AML-193 (cell line): ENCODE measurements at regions not wholly inside any gene's neighbourhood (a gene's known extent, or its start where the extent isn't known, plus 50 kb on each side); places are given as distances from the start of the nearest gene placed in this dataset.

Source experiments
- DNase-seq, 2 experiments: peaks; one replicate each; lab custom pipeline; 2025; lab: John Stamatoyannopoulos, UW

DNA sequence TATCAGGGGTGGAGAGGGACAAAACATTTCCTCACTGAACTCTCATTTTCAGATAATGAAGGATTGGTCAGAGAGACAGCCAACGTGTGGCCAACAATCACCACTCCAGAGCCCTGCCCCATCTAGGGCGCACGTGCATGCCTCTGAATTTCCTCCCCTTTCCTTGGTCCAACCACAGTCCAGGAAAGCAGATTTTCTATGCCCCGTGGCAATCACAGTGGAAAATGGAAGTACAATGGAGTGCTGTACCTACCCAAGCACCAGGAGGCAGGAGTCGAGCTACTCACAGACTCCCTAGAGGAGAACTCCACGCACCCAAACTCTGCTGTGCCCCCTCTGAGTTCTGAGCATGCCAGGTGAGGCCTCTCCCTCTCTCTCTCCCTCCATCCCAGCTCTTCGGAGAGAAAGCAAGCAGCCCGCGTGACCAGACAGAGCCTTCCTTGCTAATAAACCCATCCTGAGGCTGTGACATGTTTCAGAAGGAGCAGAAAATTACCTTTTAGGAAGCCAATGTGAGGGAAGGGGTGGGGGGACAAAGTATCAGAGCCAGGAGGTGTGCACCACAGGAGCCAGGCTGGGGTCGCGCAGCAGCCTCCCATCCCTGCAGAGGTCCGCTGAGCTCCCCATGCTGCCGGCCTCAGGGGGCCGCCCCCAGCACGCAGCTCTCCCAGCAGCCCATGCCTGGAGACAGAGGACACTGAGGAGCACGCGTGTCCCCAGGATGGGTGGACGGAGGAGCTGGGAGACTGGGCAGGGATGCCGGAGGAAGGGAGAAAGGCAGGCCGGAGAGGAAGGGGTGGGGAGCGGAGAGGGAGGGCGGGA, 73.4 kb downstream of the PITPNM2 start:
- DNase-seq: no peak

DNA sequence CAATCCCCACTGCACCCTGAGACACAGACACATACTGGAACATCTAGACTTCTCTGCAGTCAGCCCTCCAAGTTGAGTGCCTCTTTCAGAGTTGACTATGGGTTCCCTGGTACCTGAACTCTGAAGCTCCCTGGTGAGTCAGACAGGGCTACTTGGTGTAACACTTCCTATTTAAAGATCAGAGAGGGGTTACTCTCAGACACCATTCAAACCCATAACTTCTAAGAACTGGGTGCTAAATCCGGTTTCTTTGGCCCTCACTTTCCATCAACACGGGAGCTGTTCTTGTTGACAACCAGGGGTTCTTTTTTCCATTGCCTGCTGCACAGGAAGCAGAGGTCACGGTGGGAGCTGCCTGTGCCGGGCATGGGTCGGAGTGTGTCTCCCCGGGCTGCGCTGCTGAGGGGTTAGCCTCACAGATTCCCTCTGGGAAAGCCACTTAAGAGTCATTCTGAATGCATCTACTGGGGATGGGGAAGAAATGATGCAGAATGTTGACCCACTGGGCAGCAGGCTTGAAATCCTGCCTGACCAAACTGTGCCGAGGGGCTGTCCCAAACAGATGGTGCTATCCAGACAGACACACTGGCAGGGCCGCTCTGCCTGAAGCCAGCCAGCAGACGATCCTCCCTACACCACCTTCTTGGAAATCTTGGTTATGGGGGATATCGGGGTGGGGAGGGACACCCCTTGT, 74.1 kb downstream of the PITPNM2 start:
- no peak for DNase-seq

DNA sequence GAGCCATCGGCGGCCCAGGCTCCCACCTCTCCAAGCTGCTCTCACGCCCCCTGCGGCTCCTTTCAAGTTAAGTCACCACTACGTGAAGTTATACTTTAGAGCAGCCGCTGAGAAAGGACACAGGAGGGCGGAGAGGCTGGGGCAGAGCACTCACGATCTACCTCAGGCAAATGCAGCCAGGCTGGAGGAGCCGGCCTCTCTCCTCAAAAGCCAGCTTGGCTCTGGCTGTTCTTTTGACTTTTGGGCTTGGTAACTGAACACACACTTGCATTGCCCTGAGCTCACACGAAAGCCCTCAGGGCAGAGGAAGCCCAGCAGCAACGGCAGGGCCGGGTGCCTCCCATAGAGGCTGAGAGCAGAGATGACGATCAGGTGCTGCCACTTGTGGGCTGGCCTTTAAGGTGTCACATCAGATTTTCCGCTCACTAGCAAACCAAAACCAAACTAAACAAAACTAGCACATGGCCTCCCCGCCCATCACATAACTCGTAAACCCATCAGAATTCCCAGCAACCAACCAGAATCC, 75.2 kb downstream of the PITPNM2 start:
- no peak for DNase-seq

DNA sequence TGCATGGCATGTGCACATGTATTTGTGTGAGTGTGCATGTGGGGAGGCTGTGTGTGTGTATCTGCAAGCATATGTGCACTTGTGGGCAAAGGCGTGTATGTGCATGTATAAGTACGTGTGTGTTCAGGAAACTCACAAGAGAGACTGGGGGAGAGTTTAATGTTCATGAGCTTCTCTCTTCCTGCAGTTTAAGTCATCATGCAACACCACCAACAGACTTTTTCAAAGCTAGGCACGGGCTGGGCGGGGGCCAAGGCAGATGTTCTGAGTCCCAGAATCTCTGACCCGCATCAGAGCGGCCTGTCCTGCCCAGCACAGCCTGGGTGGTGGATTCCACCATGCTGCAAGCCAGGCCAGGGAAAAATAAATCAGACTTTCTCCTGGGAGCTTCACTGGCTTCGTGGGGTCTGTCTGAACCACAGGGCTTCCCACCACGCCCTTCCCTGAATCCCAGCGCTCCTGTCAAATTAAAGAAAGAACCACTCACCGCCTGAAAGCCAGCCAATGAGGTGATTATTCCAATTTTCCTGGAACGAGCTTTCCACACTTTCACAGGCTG, 75.7 kb downstream of the PITPNM2 start:
- DNase-seq: no peak

DNA sequence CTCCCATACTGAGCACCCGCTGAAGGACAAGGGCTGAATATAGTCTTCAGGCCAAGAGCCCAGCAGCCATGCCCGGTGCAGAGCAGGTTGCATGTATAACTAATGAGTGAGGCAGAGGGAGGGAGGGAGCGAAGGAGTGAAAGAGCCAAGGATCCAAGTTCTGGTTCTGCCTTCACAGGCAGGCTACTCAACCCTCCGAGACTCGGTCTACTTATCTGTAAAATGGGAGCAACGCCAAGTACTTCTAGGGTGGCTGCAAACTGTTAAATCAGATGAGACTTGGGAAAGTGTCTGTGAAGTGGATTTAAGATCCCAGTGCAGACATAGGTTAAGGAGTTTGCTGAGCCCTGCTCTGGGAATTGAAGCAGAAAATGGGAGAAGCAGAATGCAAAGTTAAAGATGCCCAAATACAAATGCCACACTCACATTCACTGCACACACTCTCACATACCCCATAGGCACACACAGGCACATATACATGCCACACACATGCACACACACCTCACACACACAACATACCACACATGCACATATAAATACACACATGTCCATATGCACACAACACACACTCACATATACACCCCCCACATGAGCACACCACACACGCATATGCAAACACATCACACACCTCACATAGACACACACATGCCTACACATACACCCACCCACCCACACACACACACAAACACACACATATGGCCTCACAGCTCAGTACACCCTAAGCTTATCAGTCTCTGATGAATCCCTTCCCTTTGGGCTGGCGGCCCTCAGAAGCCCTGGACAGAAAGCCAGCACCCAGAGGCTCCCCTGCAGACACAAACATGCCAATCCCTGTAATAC, 76.7 kb downstream of the PITPNM2 start:
- no peak for DNase-seq

DNA sequence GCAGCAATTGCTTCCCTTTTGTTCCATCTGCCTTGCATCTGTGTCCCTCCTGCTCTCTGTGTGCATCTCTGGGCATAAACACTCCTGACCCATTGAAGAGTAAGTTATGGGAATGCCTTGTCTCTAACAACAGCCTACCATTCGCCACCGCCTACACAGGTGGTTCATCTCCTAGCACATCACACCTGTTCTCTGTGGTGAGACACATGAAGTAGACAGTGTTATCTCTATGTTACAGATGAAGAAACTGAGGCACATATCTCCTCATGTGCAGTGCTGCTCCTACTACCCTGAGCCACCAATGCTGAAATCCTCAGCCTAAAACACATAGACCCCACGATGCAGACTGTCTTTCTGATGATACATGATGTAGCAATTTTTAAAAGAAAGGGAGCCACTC, 77.6 kb downstream of the PITPNM2 start:
- DNase-seq: no peak

DNA sequence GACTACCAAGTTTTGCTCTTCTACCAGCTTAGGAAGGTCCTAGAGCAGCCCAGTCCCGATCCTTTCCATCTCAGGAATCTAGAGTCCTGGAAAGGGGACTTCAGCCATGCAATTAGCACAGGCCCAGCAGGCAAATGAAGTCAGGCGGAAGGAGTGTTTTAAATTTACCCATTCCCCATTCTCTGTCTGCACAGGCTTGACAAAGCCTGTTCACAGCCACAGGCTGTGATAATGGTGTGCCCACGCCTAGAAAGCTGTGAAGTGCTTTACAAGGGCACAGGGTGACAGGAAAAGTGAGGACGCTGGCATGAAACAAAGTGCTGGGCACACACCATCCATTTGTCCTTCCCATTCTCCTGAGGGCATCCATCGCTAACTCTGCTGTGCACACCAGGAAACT, 79.0 kb downstream of the PITPNM2 start:
- DNase-seq: no peak

DNA sequence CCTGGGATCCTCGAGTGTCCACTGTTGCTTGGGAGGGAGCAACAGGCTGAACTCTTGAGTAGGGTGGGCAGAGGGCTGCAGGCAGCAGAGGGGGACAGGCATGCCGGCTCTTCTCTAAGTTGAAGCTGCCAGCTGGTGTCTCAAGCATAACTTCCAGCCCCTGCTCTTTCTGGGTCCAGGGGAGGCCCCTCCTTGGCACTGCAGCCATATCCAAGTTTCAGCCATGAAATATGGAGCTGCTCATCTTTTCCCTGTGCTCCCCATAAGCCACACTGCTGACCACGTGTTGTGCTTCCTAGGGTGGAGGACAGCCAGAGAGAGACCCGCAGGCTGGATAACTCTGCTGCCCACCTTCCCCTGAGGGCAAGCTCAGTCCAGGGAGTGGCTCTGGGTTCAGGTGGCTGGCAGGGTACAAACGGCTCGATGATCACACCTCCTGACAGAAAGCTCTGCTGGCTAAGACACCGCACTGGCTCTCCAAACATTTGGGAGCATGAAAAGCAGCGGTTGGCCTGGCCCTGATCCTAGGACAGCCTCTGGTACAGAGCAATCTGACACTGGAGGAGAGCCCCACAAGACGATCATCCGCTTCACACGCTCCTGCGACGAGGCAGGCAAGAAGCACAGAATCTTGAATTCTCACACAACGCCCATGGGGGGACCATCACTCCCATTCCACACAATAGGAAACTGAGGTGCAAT, 79.6 kb downstream of the PITPNM2 start:
- DNase-seq: no peak

DNA sequence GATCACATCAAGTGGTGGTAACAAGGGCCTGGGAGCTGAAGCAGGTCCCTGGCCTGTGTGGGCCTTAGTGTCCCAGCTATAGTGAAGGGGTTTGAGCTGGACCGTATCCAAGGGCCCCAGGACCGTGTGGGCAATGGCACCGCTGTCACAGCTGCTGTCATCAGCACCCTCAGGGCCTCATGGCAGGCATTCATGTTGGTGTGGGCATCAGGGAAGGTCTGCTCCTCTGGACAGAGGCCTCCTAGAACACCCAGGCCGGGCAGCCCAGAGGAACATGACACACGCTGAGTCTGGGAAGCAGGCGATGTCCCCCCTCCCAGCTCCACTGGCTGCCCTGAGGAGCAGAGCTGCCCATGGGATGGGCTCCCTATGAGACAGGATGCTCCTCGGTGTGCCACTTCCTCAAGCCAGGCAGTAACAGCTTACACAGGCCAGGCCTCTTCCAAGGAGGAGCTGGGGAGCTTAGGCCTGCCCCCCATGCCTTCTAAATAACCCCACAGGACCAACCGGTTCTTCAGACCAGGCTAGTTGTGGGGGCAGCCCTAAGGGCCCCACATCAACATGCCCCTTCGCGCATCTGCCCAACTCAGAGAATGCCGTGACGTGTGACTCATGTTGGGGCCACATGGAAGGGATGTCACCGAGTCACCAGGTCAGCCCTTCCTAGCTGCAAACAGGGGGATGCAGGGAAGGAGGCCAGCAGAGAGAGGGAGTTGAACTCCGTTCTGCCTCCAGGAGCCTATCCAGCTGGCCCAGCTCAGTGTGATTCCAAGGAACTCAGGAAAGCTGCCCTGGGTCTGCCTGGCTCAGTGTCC, 80.4 kb downstream of the PITPNM2 start:
- no peak for DNase-seq

DNA sequence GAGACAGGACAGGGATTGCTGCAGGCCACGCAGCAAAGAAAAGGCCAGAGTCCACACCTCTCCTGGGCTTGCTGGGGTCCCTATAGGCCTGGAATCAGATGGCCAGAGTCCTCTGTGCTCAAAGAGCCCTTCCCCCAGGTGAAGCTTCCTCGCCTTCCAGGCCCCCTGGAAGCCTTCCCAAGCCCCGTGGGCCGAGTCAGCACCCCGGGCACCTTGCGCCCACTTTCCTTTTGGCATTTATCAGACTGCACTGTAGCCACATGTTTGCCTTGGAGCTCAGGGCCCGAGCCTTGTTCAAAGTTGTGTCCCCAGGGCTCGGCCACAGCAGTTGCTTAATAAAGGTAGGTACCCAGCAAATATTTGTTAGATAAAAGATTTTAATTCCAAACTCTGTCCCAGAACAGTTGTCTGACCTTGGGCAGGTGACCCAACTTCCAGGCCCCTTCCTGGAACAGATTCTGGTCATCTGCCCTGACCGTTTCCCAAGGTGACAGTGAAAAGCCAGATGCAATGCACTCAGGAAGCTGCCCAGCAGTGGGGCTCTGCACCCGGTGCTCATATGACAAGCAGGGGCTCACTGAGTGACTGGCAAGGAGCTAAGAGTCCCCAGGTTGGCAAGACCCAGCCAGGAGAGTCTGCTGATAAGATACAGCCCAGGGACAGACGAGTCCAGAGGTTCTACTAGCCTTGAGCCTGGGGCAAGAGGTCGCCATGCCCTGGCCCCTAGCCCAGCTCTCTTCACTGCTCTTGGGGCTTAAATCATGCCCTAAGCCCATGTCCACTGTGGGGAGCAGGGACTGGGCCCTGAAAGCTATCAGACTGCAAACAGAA, 81.2 kb downstream of the PITPNM2 start:
- DNase-seq: no peak

DNA sequence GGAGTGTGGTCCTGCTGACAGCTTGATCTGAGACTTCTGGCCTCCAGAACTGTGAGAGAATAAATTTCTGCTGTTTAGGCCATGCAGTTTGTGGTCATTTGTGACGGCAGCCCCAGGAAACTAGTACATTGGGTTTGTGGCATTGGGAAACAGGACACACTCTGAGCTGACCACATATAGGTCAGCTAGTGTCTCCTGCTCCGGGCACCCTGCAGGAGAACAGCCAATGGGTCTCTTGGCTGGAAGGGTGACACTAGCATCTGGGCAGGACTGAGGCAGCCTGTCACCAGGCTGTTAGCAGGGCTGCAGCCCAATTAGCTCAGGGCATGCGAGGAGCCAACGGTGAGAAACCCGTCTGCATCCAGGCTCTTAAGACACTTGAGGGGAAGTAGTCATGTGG, 83.2 kb downstream of the PITPNM2 start:
- no peak for DNase-seq

DNA sequence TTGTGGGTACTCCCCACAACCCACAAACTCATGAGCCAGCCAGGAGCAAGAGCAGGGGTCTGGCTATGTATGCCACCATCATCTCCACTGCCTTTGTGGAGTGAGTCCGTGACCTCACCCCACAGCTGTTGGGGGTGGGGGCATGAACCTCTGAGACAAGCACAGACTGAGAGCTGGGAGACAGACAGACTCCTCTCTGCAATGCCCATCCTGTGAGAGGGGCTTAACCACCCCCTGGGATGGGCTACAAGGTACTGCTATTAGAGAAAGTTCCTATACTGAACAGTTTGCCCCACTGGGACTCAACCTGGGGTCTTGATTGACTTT, 84.5 kb downstream of the PITPNM2 start:
- DNase-seq: no peak

DNA sequence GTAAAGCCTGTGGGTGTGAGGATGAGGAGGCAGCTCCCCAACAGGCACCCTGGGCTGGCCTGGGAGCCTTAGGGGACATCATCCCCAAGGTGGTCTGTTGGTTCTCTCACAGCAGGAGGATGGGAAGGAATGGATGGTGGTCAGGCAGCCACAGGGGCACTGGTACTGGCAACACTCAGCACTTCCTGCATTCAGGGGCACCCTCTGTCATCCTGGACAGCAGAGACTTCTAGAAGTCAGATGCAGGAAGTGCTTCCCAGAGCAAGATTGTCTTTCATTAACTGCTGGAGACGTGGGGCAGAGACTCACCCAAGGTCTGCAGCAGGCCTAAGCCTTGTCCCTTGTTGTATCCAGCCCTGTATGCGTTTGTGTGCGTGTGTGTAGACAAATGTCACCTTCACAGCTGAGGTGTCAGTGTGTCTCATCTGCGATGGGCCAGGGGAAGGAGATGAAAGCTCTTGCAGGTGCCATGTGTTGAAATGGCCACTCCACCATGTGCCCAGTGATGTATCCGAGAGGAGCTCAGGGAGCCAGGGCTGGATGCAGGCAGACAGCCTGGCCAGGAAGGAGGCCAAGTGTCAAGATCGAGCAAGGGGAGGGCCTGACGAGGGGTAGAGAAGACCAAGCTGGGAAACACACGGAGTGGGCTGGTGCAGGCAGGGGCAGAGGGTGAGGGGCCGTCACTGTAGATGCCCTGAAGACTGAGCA, 85.1 kb downstream of the PITPNM2 start:
- no peak for DNase-seq

DNA sequence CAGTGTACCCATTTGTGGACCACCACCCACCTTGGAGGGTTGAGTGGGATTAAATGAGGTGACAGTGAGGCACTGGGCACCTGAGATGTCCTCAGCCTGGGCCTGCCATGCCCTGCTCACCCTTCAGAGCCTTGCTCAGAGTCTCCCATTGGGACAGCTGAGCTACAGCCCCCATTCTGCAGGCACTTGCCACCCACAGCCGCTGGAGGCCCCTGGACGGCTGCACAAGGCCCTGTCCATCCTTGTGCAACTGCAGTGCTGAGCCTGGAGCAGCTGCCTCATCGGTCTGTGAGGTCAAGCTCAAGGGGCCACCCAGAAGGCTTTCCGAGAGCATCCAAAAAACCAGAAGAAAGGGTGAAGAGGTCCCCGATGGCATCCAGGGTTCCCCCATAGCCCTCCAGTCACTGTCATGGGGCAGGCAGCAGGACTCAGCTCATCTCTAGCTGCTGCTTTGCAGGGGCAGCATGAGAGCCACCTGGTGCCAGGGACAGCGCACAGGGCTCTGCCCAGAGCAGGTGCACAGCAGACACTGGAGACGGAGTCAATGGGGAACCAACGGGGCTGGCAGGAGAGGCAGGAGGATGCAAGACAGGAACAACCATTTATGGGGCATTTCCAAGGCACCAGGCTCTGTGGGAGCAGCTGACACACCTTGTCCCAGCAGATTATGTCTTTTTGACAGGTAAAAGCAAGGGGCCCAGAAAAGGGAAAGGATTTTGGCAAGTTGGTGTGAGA, 84.6 kb downstream of the ARL6IP4 start:
- DNase-seq: no peak

DNA sequence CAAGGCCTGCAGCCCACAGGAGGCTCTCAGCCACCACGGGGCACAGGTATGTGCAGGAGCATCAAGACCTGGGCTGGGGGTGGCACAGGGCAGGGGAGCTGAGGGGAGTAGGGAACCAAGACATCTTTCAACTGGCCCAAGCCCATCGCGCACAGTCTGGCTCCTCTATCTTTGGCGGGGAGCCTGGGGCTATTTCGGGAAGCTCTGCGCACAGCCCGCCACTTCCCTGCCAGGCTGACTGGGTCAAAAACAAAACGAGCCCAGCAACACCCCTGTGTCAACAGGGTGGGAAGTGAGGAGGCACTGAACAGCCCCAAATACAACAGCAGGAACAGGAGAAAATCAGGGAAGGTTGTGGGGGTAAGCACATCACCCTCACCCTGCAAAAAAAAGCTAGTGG, 83.9 kb downstream of the ARL6IP4 start:
- no peak for DNase-seq

DNA sequence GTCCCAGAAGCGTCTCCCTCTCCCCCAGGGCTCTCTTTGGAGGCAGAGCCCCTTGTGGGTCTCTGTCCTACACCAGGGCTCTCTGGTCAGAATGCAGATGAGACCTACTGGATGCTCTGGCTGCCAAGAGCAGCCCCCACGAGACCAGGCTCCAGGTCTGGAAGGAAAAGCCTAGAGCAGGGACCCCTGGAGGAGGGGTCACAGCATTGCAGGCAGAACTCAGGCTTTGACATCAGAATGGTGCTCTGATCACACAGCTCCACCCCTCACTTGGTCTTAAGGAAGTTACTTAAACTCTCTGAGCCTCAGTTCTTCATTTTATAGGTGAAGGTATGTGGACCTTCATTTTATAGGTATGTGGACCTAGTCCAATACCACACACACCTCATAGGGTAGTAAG, 83.1 kb downstream of the ARL6IP4 start:
- DNase-seq: peak; percentile 5 to 22

DNA sequence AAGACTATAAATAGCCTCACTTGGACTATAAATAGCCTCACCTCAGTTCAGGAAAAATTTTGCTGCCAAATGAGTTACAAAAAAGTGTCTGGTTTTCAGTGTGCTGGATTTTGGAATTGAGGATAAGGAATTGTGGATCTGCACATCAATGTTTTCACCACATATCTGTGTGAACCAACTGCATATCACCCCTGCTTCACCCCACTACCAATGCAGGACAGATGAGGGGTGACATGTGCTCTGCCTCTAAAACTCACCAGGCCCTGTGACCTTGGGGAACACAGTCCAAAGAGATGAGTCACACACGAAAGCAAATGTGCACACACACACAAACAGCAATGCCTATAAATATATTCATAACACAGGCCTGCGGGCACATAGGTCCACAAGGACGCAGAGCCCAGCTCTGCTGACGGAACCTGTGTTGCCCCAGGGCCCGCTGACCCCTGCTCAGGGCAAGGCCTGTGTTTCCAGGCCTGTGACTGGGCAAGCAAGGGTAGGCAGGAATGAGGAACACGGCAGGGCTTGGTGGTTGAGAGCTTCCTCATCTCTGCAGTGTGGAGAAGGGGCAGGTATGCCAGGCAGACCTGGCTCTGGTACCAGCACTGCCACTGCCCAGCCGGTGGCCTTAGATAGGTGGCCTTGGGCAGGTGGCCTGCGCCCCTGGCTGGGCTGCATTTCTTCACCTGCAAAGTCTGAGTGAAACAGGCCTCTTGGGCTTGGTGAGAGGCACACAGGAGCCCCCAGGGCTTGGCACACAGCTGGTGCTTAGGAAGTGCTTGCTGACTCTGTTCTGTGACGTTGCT, 82.4 kb downstream of the ARL6IP4 start:
- peak; percentile 21 to 23 for DNase-seq
